ENCODE measurements at regions not wholly inside any gene's neighbourhood (a gene's known extent, or its start where the extent isn't known, plus 50 kb on each side); places are given as distances from the start of the nearest gene placed in this dataset.

- TF ChIP-seq CTCF (IDR thresholded peaks at IDR 0.05; ENCODE audit: poor library complexity, severe bottlenecking) (no peak), EP300 (conservative IDR thresholded peaks at IDR 0.05; ENCODE audit: poor library complexity, severe bottlenecking) (no peak), POLR2AphosphoS5 (IDR thresholded peaks at IDR 0.05) (no peak), SMC3 (conservative IDR thresholded peaks at IDR 0.05; ENCODE audit: poor library complexity) (no peak)
These were observed 224.9 kb upstream of the TOPAZ1 start for GRCh38 chr3:44016818-44017217.

All from neural cell (in vitro differentiated cells).